ENCODE measurements at regions not wholly inside any gene's neighbourhood (a gene's known extent, or its start where the extent isn't known, plus 50 kb on each side); places are given as distances from the start of the nearest gene placed in this dataset.
A peak's percentile ranks its signal among the peaks of the same experiment; 100 is the strongest.

GRCh38 chr18:78906066-78906465 is 73.6 kb upstream of the SALL3 start:
- H2AK5ac ChIP-seq (ENCODE audit: low read length, severe bottlenecking) = no peak overlapping the region
- no peak overlapping the region for H2BK5ac ChIP-seq (ENCODE audit: low read depth, low read length, poor library complexity, severe bottlenecking)
- H3K4me1 ChIP-seq (ENCODE audit: control insufficient read depth, insufficient read depth, low read depth, low read length) = no peaks in the 10 kb centered on the region
- no peak overlapping the region for H3K4ac ChIP-seq (ENCODE audit: low read depth in 1 of 2, low read length in 2 of 2)
- H3K36me3 ChIP-seq (ENCODE audit: control insufficient read depth in 1 of 2, insufficient read depth in 2 of 2, low read depth in 1 of 2, low read length in 2 of 2) = peaks cover 0 to 2% of the 10 kb centered on the region in 2 experiments
- H2BK12ac ChIP-seq (ENCODE audit: low read length in 2 of 2) = no peak overlapping the region
- no peak overlapping the region for H3K23ac ChIP-seq (ENCODE audit: low read length in 2 of 2)
- no peak for DNase-seq
- H4K91ac ChIP-seq (ENCODE audit: low read length) = peak overlapping the region; percentile 39
- no peak overlapping the region for H2AFZ ChIP-seq (ENCODE audit: low read depth, low read length)
- no peak overlapping the region for H2BK15ac ChIP-seq (ENCODE audit: low read depth, poor library complexity, severe bottlenecking)
- no peak overlapping the region for H2BK120ac ChIP-seq (ENCODE audit: low read depth, low read length)
- no peaks in the 10 kb centered on the region for H3K27me3 ChIP-seq (ENCODE audit: control insufficient read depth in 1 of 2, insufficient read depth in 1 of 2, low read length in 2 of 2)
- H3K9me3 ChIP-seq (ENCODE audit: control insufficient read depth, low read length) = no peaks in the 10 kb centered on the region
- no peak overlapping the region for H3K27ac ChIP-seq (ENCODE audit: low read length, poor library complexity, severe bottlenecking)
- H3K4me2 ChIP-seq (ENCODE audit: low read length, poor library complexity, severe bottlenecking) = no peak overlapping the region
- no peak overlapping the region for H3K9ac ChIP-seq (ENCODE audit: low read length)
- H3K79me1 ChIP-seq (replicated peaks; ENCODE audit: low read length, poor library complexity, severe bottlenecking) = no peaks in the 10 kb centered on the region
- no peak overlapping the region for H3K14ac ChIP-seq (ENCODE audit: low read length in 2 of 2)
- WGBS = 83% methylated on average over 16 of the region's 16 CpGs
- H4K8ac ChIP-seq (ENCODE audit: low read length) = no peak overlapping the region
- no peak overlapping the region for H3K18ac ChIP-seq (ENCODE audit: low read depth in 1 of 2, low read length in 2 of 2)
- no peak overlapping the region for H3K4me3 ChIP-seq (ENCODE audit: insufficient read depth in 1 of 2, low read depth in 1 of 2, low read length in 2 of 2)

GRCh38 chr18:78908462-78909260 is 71.0 kb upstream of the SALL3 start:
- Histone ChIP-seq H3K27me3 (ENCODE audit: control insufficient read depth in 1 of 2, insufficient read depth in 1 of 2, low read length in 2 of 2) (no peaks in the 10 kb centered on the region), H4K8ac (ENCODE audit: low read length) (no peak overlapping the region), H3K14ac (ENCODE audit: low read length in 2 of 2) (no peak overlapping the region), H3K4me2 (ENCODE audit: low read length, poor library complexity, severe bottlenecking) (no peak overlapping the region), H3K4ac (ENCODE audit: low read depth in 1 of 2, low read length in 2 of 2) (no peak overlapping the region), H3K79me1 (replicated peaks; ENCODE audit: low read length, poor library complexity, severe bottlenecking) (no peaks in the 10 kb centered on the region), H2BK120ac (ENCODE audit: low read depth, low read length) (no peak overlapping the region), H3K4me1 (ENCODE audit: control insufficient read depth, insufficient read depth, low read depth, low read length) (no peaks in the 10 kb centered on the region), H2BK12ac (ENCODE audit: low read length in 2 of 2) (no peak overlapping the region), H3K27ac (ENCODE audit: low read length, poor library complexity, severe bottlenecking) (no peak overlapping the region), H3K18ac (ENCODE audit: low read depth in 1 of 2, low read length in 2 of 2) (no peak overlapping the region), H3K9me3 (ENCODE audit: control insufficient read depth, low read length) (no peaks in the 10 kb centered on the region), H3K9ac (ENCODE audit: low read length) (no peak overlapping the region), H2AFZ (ENCODE audit: low read depth, low read length) (no peak overlapping the region), H2BK5ac (ENCODE audit: low read depth, low read length, poor library complexity, severe bottlenecking) (no peak overlapping the region), H3K23ac (ENCODE audit: low read length in 2 of 2) (no peak overlapping the region), H3K36me3 (ENCODE audit: control insufficient read depth in 1 of 2, insufficient read depth in 2 of 2, low read depth in 1 of 2, low read length in 2 of 2) (peaks cover 0 to 2% of the 10 kb centered on the region in 2 experiments), H4K91ac (ENCODE audit: low read length) (no peak overlapping the region), H2AK5ac (ENCODE audit: low read length, severe bottlenecking) (no peak overlapping the region), H3K4me3 (ENCODE audit: insufficient read depth in 1 of 2, low read depth in 1 of 2, low read length in 2 of 2) (no peak overlapping the region), H2BK15ac (ENCODE audit: low read depth, poor library complexity, severe bottlenecking) (no peak overlapping the region)
- DNase-seq = no peak
- 90% methylated on average over 18 of the region's 22 CpGs for WGBS

- Histone ChIP-seq H2BK120ac (ENCODE audit: low read depth, low read length) (no peak overlapping the region), H3K4me2 (ENCODE audit: low read length, poor library complexity, severe bottlenecking) (no peak overlapping the region), H4K91ac (ENCODE audit: low read length) (no peak overlapping the region), H3K4me3 (ENCODE audit: insufficient read depth in 1 of 2, low read depth in 1 of 2, low read length in 2 of 2) (no peak overlapping the region), H3K9me3 (ENCODE audit: control insufficient read depth, low read length) (peaks cover 2% of the 10 kb centered on the region), H2BK12ac (ENCODE audit: low read length in 2 of 2) (no peak overlapping the region), H4K8ac (ENCODE audit: low read length) (no peak overlapping the region), H3K14ac (ENCODE audit: low read length in 2 of 2) (no peak overlapping the region), H2BK5ac (ENCODE audit: low read depth, low read length, poor library complexity, severe bottlenecking) (no peak overlapping the region), H3K4me1 (ENCODE audit: control insufficient read depth, insufficient read depth, low read depth, low read length) (no peaks in the 10 kb centered on the region), H3K9ac (ENCODE audit: low read length) (no peak overlapping the region), H3K27ac (ENCODE audit: low read length, poor library complexity, severe bottlenecking) (no peak overlapping the region), H2AFZ (ENCODE audit: low read depth, low read length) (no peak overlapping the region), H2AK5ac (ENCODE audit: low read length, severe bottlenecking) (no peak overlapping the region), H3K18ac (ENCODE audit: low read depth in 1 of 2, low read length in 2 of 2) (no peak overlapping the region), H3K27me3 (ENCODE audit: control insufficient read depth in 1 of 2, insufficient read depth in 1 of 2, low read length in 2 of 2) (no peaks in the 10 kb centered on the region), H3K36me3 (ENCODE audit: control insufficient read depth in 1 of 2, insufficient read depth in 2 of 2, low read depth in 1 of 2, low read length in 2 of 2) (no peaks in the 10 kb centered on the region), H3K23ac (ENCODE audit: low read length in 2 of 2) (no peak overlapping the region), H2BK15ac (ENCODE audit: low read depth, poor library complexity, severe bottlenecking) (no peak overlapping the region), H3K79me1 (replicated peaks; ENCODE audit: low read length, poor library complexity, severe bottlenecking) (no peaks in the 10 kb centered on the region), H3K4ac (ENCODE audit: low read depth in 1 of 2, low read length in 2 of 2) (no peak overlapping the region)
- 36% methylated on average over 1 of the region's 1 CpG for WGBS
- DNase-seq = no peak
These were observed 67.8 kb upstream of the SALL3 start for GRCh38 chr18:78911751-78912283.

GRCh38 chr18:78912336-78912735 is 67.3 kb upstream of the SALL3 start:
- Histone ChIP-seq H3K27ac (ENCODE audit: low read length, poor library complexity, severe bottlenecking) (no peak overlapping the region), H3K18ac (ENCODE audit: low read depth in 1 of 2, low read length in 2 of 2) (no peak overlapping the region), H3K4ac (ENCODE audit: low read depth in 1 of 2, low read length in 2 of 2) (no peak overlapping the region), H3K27me3 (ENCODE audit: control insufficient read depth in 1 of 2, insufficient read depth in 1 of 2, low read length in 2 of 2) (no peaks in the 10 kb centered on the region), H2AK5ac (ENCODE audit: low read length, severe bottlenecking) (no peak overlapping the region), H2BK5ac (ENCODE audit: low read depth, low read length, poor library complexity, severe bottlenecking) (no peak overlapping the region), H3K9ac (ENCODE audit: low read length) (no peak overlapping the region), H2BK12ac (ENCODE audit: low read length in 2 of 2) (no peak overlapping the region), H3K23ac (ENCODE audit: low read length in 2 of 2) (no peak overlapping the region), H3K14ac (ENCODE audit: low read length in 2 of 2) (no peak overlapping the region), H3K4me3 (ENCODE audit: insufficient read depth in 1 of 2, low read depth in 1 of 2, low read length in 2 of 2) (no peak overlapping the region), H2AFZ (ENCODE audit: low read depth, low read length) (no peak overlapping the region), H3K4me2 (ENCODE audit: low read length, poor library complexity, severe bottlenecking) (no peak overlapping the region), H2BK15ac (ENCODE audit: low read depth, poor library complexity, severe bottlenecking) (no peak overlapping the region), H3K79me1 (replicated peaks; ENCODE audit: low read length, poor library complexity, severe bottlenecking) (no peaks in the 10 kb centered on the region), H2BK120ac (ENCODE audit: low read depth, low read length) (no peak overlapping the region), H4K8ac (ENCODE audit: low read length) (no peak overlapping the region), H3K36me3 (ENCODE audit: control insufficient read depth in 1 of 2, insufficient read depth in 2 of 2, low read depth in 1 of 2, low read length in 2 of 2) (no peaks in the 10 kb centered on the region), H3K4me1 (ENCODE audit: control insufficient read depth, insufficient read depth, low read depth, low read length) (no peaks in the 10 kb centered on the region), H3K9me3 (ENCODE audit: control insufficient read depth, low read length) (peaks cover 2% of the 10 kb centered on the region), H4K91ac (ENCODE audit: low read length) (no peak overlapping the region)
- no peak for DNase-seq
- 80% methylated on average over 7 of the region's 7 CpGs for WGBS

All from mesenchymal stem cell (in vitro differentiated cells and primary cell).